Esophagus (tissue), 2 donors: ENCODE measurements at regions not wholly inside any gene's neighbourhood (a gene's known extent, or its start where the extent isn't known, plus 50 kb on each side); places are given as distances from the start of the nearest gene placed in this dataset.

Experiments used
- H3K27ac ChIP-seq, 2 donors: one replicate each; pipeline ENCODE4 v1.5.1; 2013; ENCODE audit warnings: low read depth in 2 of 2, mild to moderate bottlenecking in 2 of 2, inconsistent platforms in 1 of 2, low read length in 1 of 2, moderate library complexity in 1 of 2
- H3K27me3 ChIP-seq, 2 donors: one replicate each; pipeline ENCODE4 v1.6.1; 2013; ENCODE audit warnings: low read length in 2 of 2, control low read depth in 1 of 2, mild to moderate bottlenecking in 1 of 2; ENCODE audit not compliant: insufficient read depth in 2 of 2, control insufficient read depth in 1 of 2
- H3K36me3 ChIP-seq, 2 donors: one replicate each; pipeline ENCODE4 v1.6.1; 2013; ENCODE audit warnings: low read length in 1 of 2; ENCODE audit not compliant: control insufficient read depth in 2 of 2, insufficient read depth in 2 of 2
- H3K4me1 ChIP-seq, 2 donors: one replicate each; pipeline ENCODE4 v1.6.1; 2013; ENCODE audit warnings: low read length in 1 of 2; ENCODE audit not compliant: control insufficient read depth in 2 of 2, insufficient read depth in 2 of 2
- H3K4me3 ChIP-seq, 2 donors: one replicate each; pipeline ENCODE4 v1.5.1; 2013; ENCODE audit warnings: low read length in 2 of 2, mild to moderate bottlenecking in 2 of 2, low read depth in 1 of 2, moderate library complexity in 1 of 2
- H3K9me3 ChIP-seq, 2 donors: one replicate each; pipeline ENCODE4 v1.6.1; 2013; ENCODE audit warnings: mild to moderate bottlenecking in 2 of 2, low read depth in 1 of 2, low read length in 1 of 2, moderate library complexity in 1 of 2; ENCODE audit not compliant: control insufficient read depth in 2 of 2, insufficient read depth in 1 of 2
- WGBS, 2 donors: extraction: QIAGEN DNeasy Blood & Tissue Kit; methylation state at CpG; one replicate each; pipeline ENCODE4 v1.1.7; 2013; 5-methylcytosine and 5-hydroxymethylcytosine counted together
- donor health status: healthy with polysubstance abuse.
- donor health status: Bipolar disorder and iron deficiency.

GRCh38 chr3:72295962-72296450, 511.1 kb upstream of the PROK2 start:
- H3K4me1 ChIP-seq: peaks cover 2 to 7% of the 10 kb centered on the region in 2 donors
- H3K4me3 ChIP-seq: no peak overlapping the region
- 56 to 66% methylated on average over 7 of the region's 7 CpGs for WGBS, 2 donors
- peak overlapping the region; percentile 40 to 60 for H3K27ac ChIP-seq
- no peaks in the 10 kb centered on the region for H3K36me3 ChIP-seq
- H3K27me3 ChIP-seq: no peaks in the 10 kb centered on the region
- no peaks in the 10 kb centered on the region for H3K9me3 ChIP-seq

GRCh38 chr3:72295276-72295961, 510.5 kb upstream of the PROK2 start:
- no peaks in the 10 kb centered on the region for H3K27me3 ChIP-seq
- H3K4me1 ChIP-seq: peaks cover 2 to 7% of the 10 kb centered on the region in 2 donors
- no peaks in the 10 kb centered on the region for H3K9me3 ChIP-seq
- H3K4me3 ChIP-seq: no peak overlapping the region
- WGBS, 2 donors: 46 to 49% methylated on average over 7 of the region's 7 CpGs
- H3K36me3 ChIP-seq: no peaks in the 10 kb centered on the region
- H3K27ac ChIP-seq: peak overlapping the region in 1 of 2 donors; percentile 6

- 70 to 83% methylated on average over 10 of the region's 10 CpGs for WGBS, 2 donors
- Histone ChIP-seq H3K36me3 (no peaks in the 10 kb centered on the region), H3K4me1 (peaks cover 2 to 14% of the 10 kb centered on the region in 2 donors), H3K27me3 (no peaks in the 10 kb centered on the region), H3K4me3 (no peak overlapping the region), H3K9me3 (no peaks in the 10 kb centered on the region), H3K27ac (no peak overlapping the region)
These were observed 506.1 kb upstream of the PROK2 start for GRCh38 chr3:72290859-72291638.

- 49 to 56% methylated on average over 4 of the region's 4 CpGs for WGBS, 2 donors
- Histone ChIP-seq H3K4me1 (peaks cover 2 to 14% of the 10 kb centered on the region in 2 donors), H3K27me3 (no peaks in the 10 kb centered on the region), H3K27ac (peak overlapping the region in 1 of 2 donors; percentile 64), H3K4me3 (no peak overlapping the region), H3K36me3 (no peaks in the 10 kb centered on the region), H3K9me3 (no peaks in the 10 kb centered on the region)
These were observed 504.7 kb upstream of the PROK2 start for GRCh38 chr3:72289692-72290071.

- no peaks in the 10 kb centered on the region for H3K27me3 ChIP-seq
- peak overlapping the region; percentile 61 to 64 for H3K27ac ChIP-seq
- H3K4me1 ChIP-seq: peaks cover 2 to 14% of the 10 kb centered on the region in 2 donors
- no peaks in the 10 kb centered on the region for H3K36me3 ChIP-seq
- H3K9me3 ChIP-seq: no peaks in the 10 kb centered on the region
- peak overlapping the region in 1 of 2 donors; percentile 0 for H3K4me3 ChIP-seq
- WGBS, 2 donors: 22 to 23% methylated on average over 25 of the region's 25 CpGs
These were observed 504.2 kb upstream of the PROK2 start for GRCh38 chr3:72288955-72289691.

- Histone ChIP-seq H3K4me3 (no peak overlapping the region), H3K27me3 (no peaks in the 10 kb centered on the region), H3K36me3 (no peaks in the 10 kb centered on the region), H3K4me1 (peaks cover 2 to 14% of the 10 kb centered on the region in 2 donors), H3K27ac (no peak overlapping the region), H3K9me3 (peaks cover under 1% of the 10 kb centered on the region in 2 donors)
- WGBS, 2 donors: 20 to 28% methylated on average over 1 of the region's 1 CpG
These were observed 503.0 kb upstream of the PROK2 start for GRCh38 chr3:72287956-72288355.

- no peaks in the 10 kb centered on the region for H3K27me3 ChIP-seq
- H3K27ac ChIP-seq: no peak overlapping the region
- no peaks in the 10 kb centered on the region for H3K36me3 ChIP-seq
- peaks cover 2 to 14% of the 10 kb centered on the region in 2 donors for H3K4me1 ChIP-seq
- 93 to 95% methylated on average over 3 of the region's 3 CpGs for WGBS, 2 donors
- H3K9me3 ChIP-seq: peaks cover 2% of the 10 kb centered on the region in 2 donors
- no peak overlapping the region for H3K4me3 ChIP-seq
These were observed 500.6 kb upstream of the PROK2 start for GRCh38 chr3:72285502-72285901.

GRCh38 chr3:72284471-72284870, 499.5 kb upstream of the PROK2 start:
- no peak overlapping the region for H3K4me3 ChIP-seq
- peaks cover 2% of the 10 kb centered on the region in 2 donors for H3K9me3 ChIP-seq
- no peak overlapping the region for H3K27ac ChIP-seq
- H3K36me3 ChIP-seq: no peaks in the 10 kb centered on the region
- WGBS, 2 donors: 72 to 74% methylated on average over 5 of the region's 5 CpGs
- no peaks in the 10 kb centered on the region for H3K27me3 ChIP-seq
- peaks cover 2 to 10% of the 10 kb centered on the region in 2 donors for H3K4me1 ChIP-seq

GRCh38 chr3:72282918-72283317, 498.0 kb upstream of the PROK2 start:
- peaks cover 2% of the 10 kb centered on the region in 2 donors for H3K9me3 ChIP-seq
- no peaks in the 10 kb centered on the region for H3K36me3 ChIP-seq
- 79 to 81% methylated on average over 3 of the region's 3 CpGs for WGBS, 2 donors
- no peak overlapping the region for H3K27ac ChIP-seq
- H3K4me3 ChIP-seq: no peak overlapping the region
- H3K27me3 ChIP-seq: no peaks in the 10 kb centered on the region
- no peaks in the 10 kb centered on the region for H3K4me1 ChIP-seq
